Fibroblast of mammary gland (primary cell): ENCODE measurements at regions not wholly inside any gene's neighbourhood (a gene's known extent, or its start where the extent isn't known, plus 50 kb on each side); places are given as distances from the start of the nearest gene placed in this dataset.

Experiments
- DNase-seq: peaks from one replicate; pipeline ENCODE4 v3.0.0-alpha.2; 2010; ENCODE audit warnings: low read depth
- H3K4me3 ChIP-seq: 2 replicates; pipeline ENCODE4 v1.5.1; 2011; ENCODE audit warnings: low read depth, mild to moderate bottlenecking, low read length, moderate library complexity; ENCODE audit not compliant: control insufficient read depth
- CTCF ChIP-seq: conservative IDR thresholded peaks from 2 replicates; pipeline ENCODE4 v1.5.1; 2011; ENCODE audit warnings: low read depth, low read length, inconsistent platforms; ENCODE audit not compliant: control insufficient read depth, insufficient read depth

DNA sequence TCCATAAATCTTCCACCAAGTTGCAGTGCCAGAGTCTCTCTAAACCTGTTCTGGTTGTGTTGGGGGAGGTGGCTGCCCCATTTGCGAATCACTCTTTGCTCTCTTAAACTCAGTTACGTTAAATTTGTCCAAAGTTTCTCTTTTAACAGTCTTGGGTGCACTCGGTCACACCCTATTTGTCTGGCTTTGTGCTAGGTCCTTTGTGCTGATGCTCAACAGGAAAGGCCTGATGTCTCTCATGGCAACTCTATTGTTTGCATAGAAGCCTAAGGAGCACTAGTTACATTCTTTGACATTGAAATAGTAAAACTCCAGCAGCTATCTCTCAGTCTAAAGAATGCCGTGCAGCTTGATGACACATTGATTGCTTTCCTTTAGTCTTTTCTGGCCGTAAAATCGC, 105.1 kb downstream of the TRMT11 start:
- DNase-seq = no peak
- TF ChIP-seq CTCF = no peak
- no peak overlapping the region for H3K4me3 ChIP-seq

GRCh38 chr6:126093108-126093507, 106.8 kb downstream of the TRMT11 start:
- H3K4me3 ChIP-seq = no peak overlapping the region
- no peak for TF ChIP-seq CTCF
- no peak for DNase-seq

- DNase-seq = no peak
- no peak for TF ChIP-seq CTCF
- H3K4me3 ChIP-seq = no peak overlapping the region
Measured at GRCh38 chr6:126094411-126094810, 108.1 kb downstream of the TRMT11 start.

DNA sequence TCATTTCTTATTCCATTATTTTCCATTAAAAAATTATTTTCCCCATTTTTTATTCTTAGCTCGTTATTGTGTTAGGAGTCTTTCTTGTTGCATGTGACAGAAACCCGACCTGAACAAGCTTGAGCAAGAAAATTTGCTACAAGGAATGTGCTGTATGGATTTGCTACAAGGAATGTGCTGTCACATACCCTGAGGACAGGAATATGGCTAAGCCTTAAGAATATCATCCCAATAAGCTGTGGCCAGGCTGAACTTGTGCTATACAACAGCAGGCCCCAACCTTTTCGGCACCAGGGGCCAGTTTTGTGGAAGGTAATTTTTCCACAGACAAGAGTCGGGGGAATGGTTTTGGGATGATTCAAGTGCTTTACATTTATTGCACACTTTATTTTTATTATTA, 114.0 kb downstream of the TRMT11 start:
- H3K4me3 ChIP-seq = no peak overlapping the region
- DNase-seq = no peak
- TF ChIP-seq CTCF = no peak

DNA sequence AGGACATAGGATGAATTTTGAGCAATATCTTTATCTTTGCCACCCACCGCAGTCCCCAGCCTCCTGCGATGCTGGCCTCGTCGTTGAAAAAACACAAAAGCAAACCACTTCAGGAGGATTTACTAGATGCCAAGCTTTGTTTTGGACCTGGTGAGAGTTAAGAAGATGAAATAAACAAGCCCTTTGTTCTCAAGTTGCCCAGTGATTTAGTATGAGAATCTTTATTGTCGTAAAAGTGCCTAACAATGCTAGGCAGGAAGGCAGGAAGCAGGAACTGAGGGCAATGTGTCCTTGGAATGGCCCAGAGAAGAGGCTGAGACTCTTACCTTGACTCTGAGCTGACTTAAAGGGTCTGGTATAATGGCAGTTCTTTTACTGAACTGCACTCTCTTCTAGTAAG, 116.0 kb downstream of the TRMT11 start:
- DNase-seq = no peak
- no peak for TF ChIP-seq CTCF
- H3K4me3 ChIP-seq = no peak overlapping the region

- no peak for DNase-seq
- H3K4me3 ChIP-seq = no peak overlapping the region
- TF ChIP-seq CTCF = no peak
Measured at GRCh38 chr6:126103993-126104392, 117.7 kb downstream of the TRMT11 start.

- peak; percentile 25 for DNase-seq
- H3K4me3 ChIP-seq = no peak overlapping the region
- TF ChIP-seq CTCF = no peak
Measured at GRCh38 chr6:126107475-126108166, 121.3 kb downstream of the TRMT11 start.
